HG03460 (cell line): ENCODE measurements at regions not wholly inside any gene's neighbourhood (a gene's known extent, or its start where the extent isn't known, plus 50 kb on each side); places are given as distances from the start of the nearest gene placed in this dataset.

Source experiments
- ATAC-seq: cut with Tn5 transposase; IDR thresholded peaks from one replicate; pipeline ENCODE4 v1.9.1; 2021; ENCODE audit not compliant: unreplicated experiment

GRCh38 chr12:11564984-11565651 is 84.4 kb upstream of the ETV6 start:
- ATAC-seq: no peak

- no peak for ATAC-seq
Measured at GRCh38 chr12:11565752-11566151, 83.7 kb upstream of the ETV6 start.

- ATAC-seq: no peak
Measured at GRCh38 chr12:11568155-11568761, 81.2 kb upstream of the ETV6 start.

GRCh38 chr12:11568762-11569478 is 80.6 kb upstream of the ETV6 start:
- ATAC-seq: peak; percentile 85

GRCh38 chr12:11569716-11570115 is 79.8 kb upstream of the ETV6 start:
- ATAC-seq: no peak

- ATAC-seq: no peak
Measured at GRCh38 chr12:11573880-11574279, 75.6 kb upstream of the ETV6 start.

- no peak for ATAC-seq
Measured at GRCh38 chr12:11576104-11576503, 73.4 kb upstream of the ETV6 start.

- ATAC-seq: no peak
Measured at GRCh38 chr12:11577658-11578260, 71.7 kb upstream of the ETV6 start.

GRCh38 chr12:11578461-11578993 is 70.9 kb upstream of the ETV6 start:
- peak; percentile 52 for ATAC-seq

GRCh38 chr12:11580125-11580751 is 69.2 kb upstream of the ETV6 start:
- ATAC-seq: no peak

GRCh38 chr12:11581179-11581755 is 68.2 kb upstream of the ETV6 start:
- no peak for ATAC-seq

- no peak for ATAC-seq
Measured at GRCh38 chr12:11584221-11584855, 65.1 kb upstream of the ETV6 start.

GRCh38 chr12:11592484-11592883 is 57.0 kb upstream of the ETV6 start:
- no peak for ATAC-seq

- ATAC-seq: no peak
Measured at GRCh38 chr12:11593013-11593412, 56.5 kb upstream of the ETV6 start.

- no peak for ATAC-seq
Measured at GRCh38 chr12:11595080-11595479, 54.4 kb upstream of the ETV6 start.

- no peak for ATAC-seq
Measured at GRCh38 chr12:11596141-11596540, 53.3 kb upstream of the ETV6 start.

- no peak for ATAC-seq
Measured at GRCh38 chr12:11598900-11599299, 50.6 kb upstream of the ETV6 start.
